IMR-90 (cell line): ENCODE measurements at regions not wholly inside any gene's neighbourhood (a gene's known extent, or its start where the extent isn't known, plus 50 kb on each side); places are given as distances from the start of the nearest gene placed in this dataset.

Experiments used
- ATAC-seq: fragments of 200-7000 bp; cut with Tn5 transposase; 2 replicates; pipeline ENCODE4 v1.9.1; 2020; ENCODE audit warnings: low read depth, mild to moderate bottlenecking, moderate library complexity
- BruUV-seq: library from RNA; stranded (reverse); fragments of 400-500 nt; replicated peaks from 2 replicates; lab custom pipeline; 2021; lab: Mats Ljungman, UMichigan
- CTCF ChIA-PET: fragments of 300-600 bp; formaldehyde crosslinking; extraction: SDS; loops from one replicate; lab custom pipeline; 2021; ENCODE audit warnings: antibody characterized with exemption; lab: Yijun Ruan, JAX
- POLR2A ChIA-PET: fragments of 300-600 bp; sonication (Branson Sonifier 250); formaldehyde crosslinking; loops from one replicate; lab custom pipeline; 2022; ENCODE audit warnings: antibody characterized with exemption; ENCODE audit not compliant: unreplicated experiment; lab: Charles Lee
- DNase-seq: peaks from one replicate; pipeline ENCODE4 v3.0.0; 2013
- H2AFZ ChIP-seq: replicated peaks from 2 replicates; pipeline ENCODE3; 2013; ENCODE audit warnings: low read length, mild to moderate bottlenecking; ENCODE audit not compliant: poor library complexity
- H2AK5ac ChIP-seq: 2 replicates; pipeline ENCODE4 v1.6.1; 2013; ENCODE audit warnings: low read depth, low read length, inconsistent platforms
- H2AK9ac ChIP-seq: replicated peaks from 2 replicates; pipeline ENCODE3; 2013; ENCODE audit warnings: mild to moderate bottlenecking, low read depth, low read length, moderate library complexity; ENCODE audit not compliant: poor library complexity
- H2BK120ac ChIP-seq: 2 replicates; pipeline ENCODE4 v1.6.1; 2013; ENCODE audit warnings: low read depth, low read length, inconsistent platforms
- H2BK15ac ChIP-seq: 3 replicates; pipeline ENCODE4 v1.6.1; 2013; ENCODE audit warnings: low read depth, low read length, inconsistent platforms
- H2BK20ac ChIP-seq: 2 replicates; pipeline ENCODE4 v1.6.1; 2013; ENCODE audit warnings: low read depth, mild to moderate bottlenecking, inconsistent platforms, low read length, moderate library complexity
- H2BK5ac ChIP-seq: 2 replicates; pipeline ENCODE4 v1.6.1; 2013; ENCODE audit warnings: mild to moderate bottlenecking, low read depth, low read length, inconsistent platforms; ENCODE audit not compliant: poor library complexity, severe bottlenecking
- H3K14ac ChIP-seq: replicated peaks from 2 replicates; pipeline ENCODE4 v1.6.1; 2013; ENCODE audit warnings: low read depth, low read length, inconsistent platforms
- H3K18ac ChIP-seq: 2 replicates; pipeline ENCODE4 v1.6.1; 2013; ENCODE audit warnings: low read depth, low read length, control low read depth
- H3K23ac ChIP-seq: 2 replicates; pipeline ENCODE4 v1.6.1; 2013; ENCODE audit warnings: low read depth, low read length, inconsistent platforms
- H3K27ac ChIP-seq: 2 replicates; pipeline ENCODE4 v1.5.1; 2013; ENCODE audit warnings: mild to moderate bottlenecking, control low read depth, low read length; ENCODE audit not compliant: insufficient read depth
- H3K27me3 ChIP-seq: 2 replicates; pipeline ENCODE4 v1.6.1; 2013; ENCODE audit warnings: low read length; ENCODE audit not compliant: control insufficient read depth, insufficient read depth
- H3K36me3 ChIP-seq: 2 replicates; pipeline ENCODE4 v1.6.1; 2013; ENCODE audit warnings: low read length, mixed read lengths; ENCODE audit not compliant: control insufficient read depth, insufficient read depth
- H3K4ac ChIP-seq: 2 replicates; pipeline ENCODE4 v1.6.1; 2013; ENCODE audit warnings: low read depth, low read length, inconsistent platforms
- H3K4me1 ChIP-seq: 2 replicates; pipeline ENCODE4 v1.6.1; 2013; ENCODE audit warnings: low read length, mixed read lengths; ENCODE audit not compliant: control insufficient read depth, insufficient read depth
- H3K4me2 ChIP-seq: 2 replicates; pipeline ENCODE4 v1.6.1; 2013; ENCODE audit warnings: low read depth, mild to moderate bottlenecking, control low read depth, low read length, moderate library complexity
- H3K4me3 ChIP-seq: 2 replicates; pipeline ENCODE4 v1.5.1; 2013; ENCODE audit warnings: low read depth, mild to moderate bottlenecking, control low read depth, low read length, moderate library complexity; ENCODE audit not compliant: insufficient read depth
- H3K56ac ChIP-seq: 2 replicates; pipeline ENCODE4 v1.6.1; 2013; ENCODE audit warnings: low read length, inconsistent platforms; ENCODE audit not compliant: insufficient read depth; ENCODE audit errors: extremely low read depth
- H3K79me1 ChIP-seq, 2 experiments: 2 replicates each; pipeline ENCODE4 v1.6.1; 2013; ENCODE audit warnings: low read length in 2 of 2, inconsistent platforms in 1 of 2, low read depth in 1 of 2
- H3K9ac ChIP-seq: 2 replicates; pipeline ENCODE4 v1.6.1; 2013; ENCODE audit warnings: low read depth, low read length, control low read depth
- H3K9me1 ChIP-seq: 2 replicates; pipeline ENCODE4 v1.6.1; 2013; ENCODE audit warnings: low read length, inconsistent platforms; ENCODE audit not compliant: insufficient read depth
- H3K9me3 ChIP-seq: 2 replicates; pipeline ENCODE4 v1.6.1; 2013; ENCODE audit warnings: low read length; ENCODE audit not compliant: control insufficient read depth, insufficient read depth
- H4K20me1 ChIP-seq: 2 replicates; pipeline ENCODE4 v1.6.1; 2013; ENCODE audit warnings: low read length, inconsistent platforms; ENCODE audit not compliant: insufficient read depth
- H4K5ac ChIP-seq: 2 replicates; pipeline ENCODE4 v1.6.1; 2013; ENCODE audit warnings: mild to moderate bottlenecking, low read depth, low read length, control low read depth
- H4K8ac ChIP-seq, 2 experiments: 2 replicates each; pipeline ENCODE4 v1.6.1; 2013; ENCODE audit warnings: low read depth in 2 of 2, low read length in 2 of 2, control low read depth in 1 of 2, inconsistent platforms in 1 of 2
- H4K91ac ChIP-seq: 2 replicates; pipeline ENCODE4 v1.6.1; 2013; ENCODE audit warnings: low read depth, low read length, inconsistent platforms; ENCODE audit not compliant: insufficient read depth
- BHLHE40 ChIP-seq: fragments of 150-350 bp; IDR thresholded peaks from 2 replicates; pipeline ENCODE4 v1.6.1; 2016; ENCODE audit warnings: mild to moderate bottlenecking, low read depth, low read length
- CEBPB ChIP-seq: IDR thresholded peaks from 2 replicates; pipeline ENCODE4 v1.6.1; 2012; ENCODE audit warnings: low read depth, low read length, improper control_type of control experiment
- CHD1 ChIP-seq: IDR thresholded peaks from 2 replicates; pipeline ENCODE4 v1.6.1; 2012; ENCODE audit warnings: low read depth, low read length, improper control_type of control experiment
- FOS ChIP-seq: fragments of 150-350 bp; IDR thresholded peaks from 2 replicates; pipeline ENCODE4 v1.6.1; 2016; ENCODE audit warnings: low read depth, low read length
- MAFK ChIP-seq: IDR thresholded peaks from 2 replicates; pipeline ENCODE4 v1.6.1; 2012; ENCODE audit warnings: low read depth, low read length, improper control_type of control experiment
- MAZ ChIP-seq: IDR thresholded peaks from 2 replicates; pipeline ENCODE4 v1.6.1; 2012; ENCODE audit warnings: low read depth, mild to moderate bottlenecking, low read length, improper control_type of control experiment, moderate library complexity, borderline replicate concordance
- MXI1 ChIP-seq: IDR thresholded peaks from 2 replicates; pipeline ENCODE4 v1.6.1; 2012; ENCODE audit warnings: low read depth, mild to moderate bottlenecking, low read length, moderate library complexity, borderline replicate concordance
- NFE2L2 ChIP-seq: fragments of 150-350 bp; IDR thresholded peaks from 2 replicates; pipeline ENCODE4 v1.6.1; 2016; ENCODE audit warnings: low read depth, mild to moderate bottlenecking, low read length
- POLR2A ChIP-seq: IDR thresholded peaks from 2 replicates; pipeline ENCODE4 v1.6.1; 2012; ENCODE audit warnings: mild to moderate bottlenecking, low read depth, low read length
- RAD21 ChIP-seq: IDR thresholded peaks from 2 replicates; pipeline ENCODE4 v1.6.1; 2012; ENCODE audit warnings: low read length, improper control_type of control experiment
- RFX5 ChIP-seq: IDR thresholded peaks from 2 replicates; pipeline ENCODE4 v1.8.0; 2012; ENCODE audit warnings: low read depth, mild to moderate bottlenecking, low read length, moderate library complexity
- SMC3 ChIP-seq: fragments of 150-350 bp; IDR thresholded peaks from 2 replicates; pipeline ENCODE4 v1.6.1; 2016; ENCODE audit warnings: low read depth, mild to moderate bottlenecking, antibody characterized with exemption, low read length, moderate library complexity
- USF2 ChIP-seq: fragments of 150-350 bp; IDR thresholded peaks from 2 replicates; pipeline ENCODE4 v1.6.1; 2017; ENCODE audit warnings: mild to moderate bottlenecking, antibody characterized with exemption, low read length, low read depth
- WGBS, 2 experiments: methylation state at CpG; one replicate each; pipeline versions ENCODE4 v1.1.5 to v1.1.7; 2013; ENCODE audit warnings: missing lambda C conversion rate in 2 of 2; ENCODE audit not compliant: insufficient read length in 1 of 2; ENCODE audit errors: extremely low coverage in 2 of 2; 5-methylcytosine and 5-hydroxymethylcytosine counted together
- dilution Hi-C: fragments of 300-500 bp; cut with HindIII; formaldehyde crosslinking; loops from one replicate; pipeline ENCODE4 v1.14.3; 2018; ENCODE audit warnings: low sequenced_read_pairs; ENCODE audit not compliant: unreplicated experiment
- in situ Hi-C: fragments of 300-500 bp; cut with MboI; formaldehyde crosslinking; loops from 3 replicates; pipeline ENCODE4 v1.14.3; 2019; ENCODE audit warnings: low sequenced_read_pairs, inconsistent platforms, mixed read lengths
- intact Hi-C: fragments of 100-400 bp; cut with micrococcal nuclease; formaldehyde crosslinking; loops from 2 replicates; pipeline ENCODE4 v1.10.0; 2022
- TF ChIP-seq, protein P1 (sequence below): fragments of 150-350 bp; IDR thresholded peaks from 2 replicates; pipeline ENCODE4 v1.6.1; 2016; ENCODE audit warnings: low read depth, mild to moderate bottlenecking, low read length, moderate library complexity, borderline replicate concordance
- TF ChIP-seq, protein P2 (sequence below): conservative IDR thresholded peaks from 2 replicates; pipeline ENCODE4 v1.5.1; 2012; ENCODE audit warnings: mild to moderate bottlenecking, low read depth, low read length, improper control_type of control experiment

- Histone ChIP-seq H3K56ac (no peak overlapping the region), H3K23ac (no peak overlapping the region), H2AK9ac (no peak overlapping the region), H3K4ac (no peak overlapping the region), H2AK5ac (no peak overlapping the region), H3K4me3 (no peak overlapping the region), H4K8ac (no peak overlapping the region), H3K36me3 (no peaks in the 10 kb centered on the region), H2BK15ac (no peak overlapping the region), H3K9me1 (no peaks in the 10 kb centered on the region), H3K14ac (no peak overlapping the region), H3K9me3 (no peaks in the 10 kb centered on the region), H4K5ac (no peak overlapping the region), H2BK20ac (no peak overlapping the region), H2AFZ (no peak overlapping the region), H3K18ac (no peak overlapping the region), H3K4me1 (no peaks in the 10 kb centered on the region), H3K9ac (no peak overlapping the region), H3K79me1 (no peaks in the 10 kb centered on the region), H2BK120ac (no peak overlapping the region), H3K27me3 (no peaks in the 10 kb centered on the region), H4K91ac (no peak overlapping the region), H2BK5ac (no peak overlapping the region), H4K20me1 (no peaks in the 10 kb centered on the region), H3K4me2 (no peak overlapping the region), H3K27ac (no peak overlapping the region)
- ChIA-PET CTCF (no interaction called here), POLR2A (no interaction called here)
- intact Hi-C loops = no loop called here
- no CpG with 5 or more reads among the region's 4 CpGs for whole genome bisulfite sequencing, 2 experiments
- no peak for ATAC-seq
- dilution Hi-C loops = no loop called here
- BruUV-seq = no TSS peak
- TF ChIP-seq RFX5 = no peak
- no peak for TF ChIP-seq BHLHE40
- TF ChIP-seq MAZ = no peak
- no peak for TF ChIP-seq RAD21
- no peak for TF ChIP-seq NFE2L2
- no peak for TF ChIP-seq MXI1
- no peak for TF ChIP-seq POLR2A
- no peak for TF ChIP-seq CHD1
- TF ChIP-seq FOS = no peak
- no peak for TF ChIP-seq SMC3
- TF ChIP-seq, protein P1, sequence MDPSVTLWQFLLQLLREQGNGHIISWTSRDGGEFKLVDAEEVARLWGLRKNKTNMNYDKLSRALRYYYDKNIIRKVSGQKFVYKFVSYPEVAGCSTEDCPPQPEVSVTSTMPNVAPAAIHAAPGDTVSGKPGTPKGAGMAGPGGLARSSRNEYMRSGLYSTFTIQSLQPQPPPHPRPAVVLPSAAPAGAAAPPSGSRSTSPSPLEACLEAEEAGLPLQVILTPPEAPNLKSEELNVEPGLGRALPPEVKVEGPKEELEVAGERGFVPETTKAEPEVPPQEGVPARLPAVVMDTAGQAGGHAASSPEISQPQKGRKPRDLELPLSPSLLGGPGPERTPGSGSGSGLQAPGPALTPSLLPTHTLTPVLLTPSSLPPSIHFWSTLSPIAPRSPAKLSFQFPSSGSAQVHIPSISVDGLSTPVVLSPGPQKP = no peak
- TF ChIP-seq, protein P2, sequence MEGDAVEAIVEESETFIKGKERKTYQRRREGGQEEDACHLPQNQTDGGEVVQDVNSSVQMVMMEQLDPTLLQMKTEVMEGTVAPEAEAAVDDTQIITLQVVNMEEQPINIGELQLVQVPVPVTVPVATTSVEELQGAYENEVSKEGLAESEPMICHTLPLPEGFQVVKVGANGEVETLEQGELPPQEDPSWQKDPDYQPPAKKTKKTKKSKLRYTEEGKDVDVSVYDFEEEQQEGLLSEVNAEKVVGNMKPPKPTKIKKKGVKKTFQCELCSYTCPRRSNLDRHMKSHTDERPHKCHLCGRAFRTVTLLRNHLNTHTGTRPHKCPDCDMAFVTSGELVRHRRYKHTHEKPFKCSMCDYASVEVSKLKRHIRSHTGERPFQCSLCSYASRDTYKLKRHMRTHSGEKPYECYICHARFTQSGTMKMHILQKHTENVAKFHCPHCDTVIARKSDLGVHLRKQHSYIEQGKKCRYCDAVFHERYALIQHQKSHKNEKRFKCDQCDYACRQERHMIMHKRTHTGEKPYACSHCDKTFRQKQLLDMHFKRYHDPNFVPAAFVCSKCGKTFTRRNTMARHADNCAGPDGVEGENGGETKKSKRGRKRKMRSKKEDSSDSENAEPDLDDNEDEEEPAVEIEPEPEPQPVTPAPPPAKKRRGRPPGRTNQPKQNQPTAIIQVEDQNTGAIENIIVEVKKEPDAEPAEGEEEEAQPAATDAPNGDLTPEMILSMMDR = no peak
- TF ChIP-seq CEBPB = no peak
- TF ChIP-seq MAFK = no peak
- TF ChIP-seq USF2 = no peak
- no peak for DNase-seq
- in situ Hi-C loops = no loop called here
These were observed 256.8 kb upstream of the USP9Y start for GRCh38 chrY:12444200-12444599.
